Testis (tissue), 2 donors: ENCODE measurements at regions not wholly inside any gene's neighbourhood (a gene's known extent, or its start where the extent isn't known, plus 50 kb on each side); places are given as distances from the start of the nearest gene placed in this dataset.

Experiments
- DNase-seq: peaks from one replicate; pipeline ENCODE4 v3.0.0-alpha.2; 2019
- H3K27ac ChIP-seq, 2 donors: fragments of 200-600 bp; sonication (generic); one replicate each; pipeline ENCODE4 v1.5.1; 2019
- H3K27me3 ChIP-seq: fragments of 200-600 bp; sonication (generic); one replicate; pipeline ENCODE4 v1.5.1; 2019
- H3K36me3 ChIP-seq: fragments of 200-600 bp; sonication (generic); one replicate; pipeline ENCODE4 v1.5.1; 2017; ENCODE audit warnings: low read depth; ENCODE audit errors: missing control alignments
- H3K4me1 ChIP-seq: fragments of 200-600 bp; sonication (generic); one replicate; pipeline ENCODE4 v1.5.1; 2019
- H3K4me3 ChIP-seq, 2 donors: fragments of 200-600 bp; sonication (generic); one replicate each; pipeline ENCODE4 v1.5.1; 2017 to 2019
- H3K9me3 ChIP-seq: fragments of 200-600 bp; sonication (generic); one replicate; pipeline ENCODE4 v1.5.1; 2017
- CTCF ChIP-seq, 3 experiments: fragments of 450-650 bp in 2 of 3; fragments of 200-600 bp in 1 of 3; sonication (generic) in 1 of 3; IDR thresholded peaks; one replicate each; pipeline ENCODE4 v1.5.1; 2016 to 2019; ENCODE audit warnings: antibody characterized with exemption in 3 of 3, mild to moderate bottlenecking in 2 of 3, moderate library complexity in 1 of 3
- POLR2A ChIP-seq: fragments of 450-650 bp; IDR thresholded peaks from one replicate; pipeline ENCODE4 v1.6.1; 2017; ENCODE audit warnings: antibody characterized with exemption, mild to moderate bottlenecking, moderate library complexity
- WGBS, 2 donors: methylation state at CpG; one replicate each; pipeline ENCODE4 v1.1.5; 2018; 5-methylcytosine and 5-hydroxymethylcytosine counted together
- intact Hi-C: fragments of 100-400 bp; cut with DNase I; formaldehyde crosslinking; loops from one replicate; pipeline ENCODE4 v1.15.1; 2023; ENCODE audit warnings: low total_unique reads

- TF ChIP-seq POLR2A (no peak), CTCF (IDR thresholded peaks at IDR 0.05) (no peak)
- Histone ChIP-seq H3K27ac (no peak overlapping the region), H3K9me3 (no peaks in the 10 kb centered on the region), H3K4me3 (no peak overlapping the region), H3K36me3 (no peaks in the 10 kb centered on the region), H3K27me3 (no peaks in the 10 kb centered on the region), H3K4me1 (no peaks in the 10 kb centered on the region)
- intact Hi-C loops: no loop called here
- WGBS, 2 donors: 66 to 88% methylated on average over 5 of the region's 5 CpGs
- DNase-seq: no peak
These were observed 124.1 kb downstream of the TRIML1 start for GRCh38 chr4:188263321-188263720.

GRCh38 chr4:188266386-188266785 is 127.1 kb downstream of the TRIML1 start:
- no peak overlapping the region for H3K27ac ChIP-seq
- intact Hi-C loops: no loop called here

GRCh38 chr4:188268131-188268908 is 129.1 kb downstream of the TRIML1 start:
- DNase-seq: no peak
- no peaks in the 10 kb centered on the region for H3K36me3 ChIP-seq
- no peaks in the 10 kb centered on the region for H3K9me3 ChIP-seq
- no peak overlapping the region for H3K4me3 ChIP-seq
- 82 to 84% methylated on average over 13 of the region's 13 CpGs for WGBS, 2 donors
- TF ChIP-seq POLR2A (no peak), CTCF (IDR thresholded peaks at IDR 0.05) (no peak)
- no peaks in the 10 kb centered on the region for H3K4me1 ChIP-seq
- H3K27ac ChIP-seq: no peak overlapping the region
- intact Hi-C loops: no loop called here
- H3K27me3 ChIP-seq: no peaks in the 10 kb centered on the region

More at GRCh38 chr4:188266386-188266785, 127.1 kb downstream of the TRIML1 start:
- Histone ChIP-seq H3K4me1 (no peaks in the 10 kb centered on the region), H3K27me3 (no peaks in the 10 kb centered on the region), H3K4me3 (no peak overlapping the region), H3K36me3 (no peaks in the 10 kb centered on the region), H3K9me3 (no peaks in the 10 kb centered on the region)
- no peak for DNase-seq
- WGBS, 2 donors: 67 to 86% methylated on average over 6 of the region's 6 CpGs
- TF ChIP-seq POLR2A (no peak), CTCF (IDR thresholded peaks at IDR 0.05) (no peak)

- no peak for DNase-seq
- TF ChIP-seq CTCF (IDR thresholded peaks at IDR 0.05) (no peak), POLR2A (no peak)
- no peak overlapping the region for H3K27ac ChIP-seq
These were observed 131.2 kb downstream of the TRIML1 start for GRCh38 chr4:188270273-188271069.

More at GRCh38 chr4:188270273-188271069, 131.2 kb downstream of the TRIML1 start:
- Histone ChIP-seq H3K36me3 (no peaks in the 10 kb centered on the region), H3K27me3 (no peaks in the 10 kb centered on the region), H3K4me3 (peak overlapping the region in 1 of 2 donors; percentile 12), H3K4me1 (no peaks in the 10 kb centered on the region), H3K9me3 (no peaks in the 10 kb centered on the region)
- 73 to 94% methylated on average over 30 of the region's 30 CpGs for WGBS, 2 donors
- intact Hi-C loops: no loop called here
